ENCODE measurements at regions not wholly inside any gene's neighbourhood (a gene's known extent, or its start where the extent isn't known, plus 50 kb on each side); places are given as distances from the start of the nearest gene placed in this dataset.

DNA sequence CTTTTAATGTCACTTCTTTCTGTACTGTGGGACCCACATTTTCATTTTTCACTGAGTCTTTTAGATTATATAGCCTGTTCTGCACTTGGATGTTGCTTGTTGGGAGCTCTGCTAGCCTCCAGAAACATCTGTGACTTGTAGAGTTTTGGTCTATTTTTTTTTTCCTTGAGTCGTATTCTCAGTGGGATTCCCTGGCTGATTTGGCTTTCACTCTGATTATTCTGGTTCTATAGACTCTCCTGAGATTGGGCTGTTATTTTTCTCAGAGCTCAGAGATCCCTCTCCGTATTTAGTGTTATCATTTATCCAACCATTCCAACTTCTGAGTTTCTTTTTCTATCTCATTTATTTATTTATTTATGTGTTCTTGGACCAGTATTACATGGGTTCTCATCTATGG lies 339.3 kb downstream of the FAM170A start:
- TF ChIP-seq, protein P1, sequence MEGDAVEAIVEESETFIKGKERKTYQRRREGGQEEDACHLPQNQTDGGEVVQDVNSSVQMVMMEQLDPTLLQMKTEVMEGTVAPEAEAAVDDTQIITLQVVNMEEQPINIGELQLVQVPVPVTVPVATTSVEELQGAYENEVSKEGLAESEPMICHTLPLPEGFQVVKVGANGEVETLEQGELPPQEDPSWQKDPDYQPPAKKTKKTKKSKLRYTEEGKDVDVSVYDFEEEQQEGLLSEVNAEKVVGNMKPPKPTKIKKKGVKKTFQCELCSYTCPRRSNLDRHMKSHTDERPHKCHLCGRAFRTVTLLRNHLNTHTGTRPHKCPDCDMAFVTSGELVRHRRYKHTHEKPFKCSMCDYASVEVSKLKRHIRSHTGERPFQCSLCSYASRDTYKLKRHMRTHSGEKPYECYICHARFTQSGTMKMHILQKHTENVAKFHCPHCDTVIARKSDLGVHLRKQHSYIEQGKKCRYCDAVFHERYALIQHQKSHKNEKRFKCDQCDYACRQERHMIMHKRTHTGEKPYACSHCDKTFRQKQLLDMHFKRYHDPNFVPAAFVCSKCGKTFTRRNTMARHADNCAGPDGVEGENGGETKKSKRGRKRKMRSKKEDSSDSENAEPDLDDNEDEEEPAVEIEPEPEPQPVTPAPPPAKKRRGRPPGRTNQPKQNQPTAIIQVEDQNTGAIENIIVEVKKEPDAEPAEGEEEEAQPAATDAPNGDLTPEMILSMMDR (IDR thresholded peaks at IDR 0.05): no peak
- no peak for TF ChIP-seq EZH2 (IDR thresholded peaks at IDR 0.05; ENCODE audit: borderline replicate concordance, insufficient read depth, low read depth, low read length, poor library complexity, severe bottlenecking)

All from B cell (primary cell).